Liver (tissue), 3 donors: ENCODE measurements at regions not wholly inside any gene's neighbourhood (a gene's known extent, or its start where the extent isn't known, plus 50 kb on each side); places are given as distances from the start of the nearest gene placed in this dataset.

Experiments
- ATF3 ChIP-seq: IDR thresholded peaks from 2 replicates; pipeline ENCODE4 v1.6.1; 2016; ENCODE audit warnings: antibody characterized with exemption
- CTCF ChIP-seq: fragments of 150-350 bp; IDR thresholded peaks from 2 replicates; pipeline ENCODE4 v1.5.1; 2017; ENCODE audit warnings: improper control_type of control experiment, low read depth, low read length; ENCODE audit not compliant: missing input control
- GABPA ChIP-seq, 2 donors: IDR thresholded peaks in 1 of 2; conservative IDR thresholded peaks in 1 of 2; 2 replicates each; pipeline ENCODE4 v1.6.1; 2016; ENCODE audit warnings: antibody characterized with exemption in 2 of 2, mild to moderate bottlenecking in 1 of 2, moderate library complexity in 1 of 2
- HNF4A ChIP-seq, 2 donors: conservative IDR thresholded peaks; 2 replicates each; pipeline ENCODE4 v1.6.1; 2016; ENCODE audit warnings: antibody characterized with exemption in 2 of 2, mild to moderate bottlenecking in 2 of 2
- JUND ChIP-seq, 2 donors: IDR thresholded peaks; 2 replicates each; pipeline ENCODE4 v1.6.1; 2016; ENCODE audit warnings: antibody characterized with exemption in 2 of 2
- MAX ChIP-seq: IDR thresholded peaks from 2 replicates; pipeline ENCODE4 v1.6.1; 2016; ENCODE audit warnings: antibody characterized with exemption
- RAD21 ChIP-seq, 2 donors: IDR thresholded peaks; 2 replicates each; pipeline ENCODE4 v1.6.1; 2016; ENCODE audit warnings: antibody characterized with exemption in 2 of 2, mild to moderate bottlenecking in 2 of 2
- REST ChIP-seq: IDR thresholded peaks from 2 replicates; pipeline ENCODE4 v1.6.1; 2016; ENCODE audit warnings: antibody characterized with exemption, mild to moderate bottlenecking
- TAF1 ChIP-seq: conservative IDR thresholded peaks from 2 replicates; pipeline ENCODE4 v1.6.1; 2016; ENCODE audit warnings: antibody characterized with exemption, mild to moderate bottlenecking
- donor health status: healthy.
- donor health status: healthy.

- TF ChIP-seq ATF3, result no peak
- no peak for TF ChIP-seq GABPA (IDR thresholded peaks at IDR 0.05 in 1 of 2, conservative IDR thresholded peaks at IDR 0.05 in 1 of 2)
- TF ChIP-seq CTCF, result no peak
- no peak for TF ChIP-seq MAX
- no peak for TF ChIP-seq TAF1
- no peak for TF ChIP-seq HNF4A (conservative IDR thresholded peaks at IDR 0.05)
- no peak for TF ChIP-seq JUND (IDR thresholded peaks at IDR 0.05)
- no peak for TF ChIP-seq RAD21 (IDR thresholded peaks at IDR 0.05)
- TF ChIP-seq REST, result no peak
Observed at GRCh38 chr5:178788381-178789085, 58.1 kb upstream of the ZNF354A start.
